Bone marrow (tissue), 2 donors: ENCODE measurements at regions not wholly inside any gene's neighbourhood (a gene's known extent, or its start where the extent isn't known, plus 50 kb on each side); places are given as distances from the start of the nearest gene placed in this dataset.

ENCODE experiments used
- DNase-seq, 2 donors: peaks; one replicate each; lab custom pipeline; 2025; lab: John Stamatoyannopoulos, UW

- DNase-seq = no peak
Observed at GRCh38 chr3:84877092-84877491, 81.7 kb upstream of the CADM2 start.

GRCh38 chr3:84881288-84881687 lies 77.5 kb upstream of the CADM2 start:
- no peak for DNase-seq

- DNase-seq = no peak
Observed at GRCh38 chr3:84885199-84885882, 73.4 kb upstream of the CADM2 start.

- DNase-seq = no peak
Observed at GRCh38 chr3:84891851-84892250, 66.9 kb upstream of the CADM2 start.

- DNase-seq = no peak
Observed at GRCh38 chr3:84893211-84893610, 65.6 kb upstream of the CADM2 start.

DNA sequence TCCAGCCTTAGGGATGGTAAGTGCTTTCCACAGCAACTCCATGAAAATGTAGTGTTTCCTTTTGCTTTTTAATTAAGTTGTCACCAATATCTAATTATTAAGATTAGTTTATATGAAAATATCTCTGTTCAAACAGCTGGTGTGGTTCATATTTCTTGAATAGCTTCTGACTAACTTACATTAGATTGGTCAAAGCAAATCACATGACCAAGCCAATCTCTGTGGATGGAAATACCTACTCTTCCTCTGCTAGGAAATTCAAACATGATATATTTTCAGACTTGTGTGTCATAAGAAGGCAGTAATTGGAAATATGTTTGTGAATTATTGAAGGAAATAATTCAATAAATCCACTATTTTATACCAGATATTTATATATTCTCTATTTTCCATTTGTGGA lies 54.6 kb upstream of the CADM2 start:
- no peak for DNase-seq

- no peak for DNase-seq
Observed at GRCh38 chr3:84904816-84905555, 53.8 kb upstream of the CADM2 start.

GRCh38 chr3:84905556-84905920 lies 53.3 kb upstream of the CADM2 start:
- no peak for DNase-seq

GRCh38 chr3:84906065-84906464 lies 52.7 kb upstream of the CADM2 start:
- DNase-seq = no peak
